22Rv1 (cell line): ENCODE measurements at regions not wholly inside any gene's neighbourhood (a gene's known extent, or its start where the extent isn't known, plus 50 kb on each side); places are given as distances from the start of the nearest gene placed in this dataset.

Experiments
- H3K27ac ChIP-seq: fragments of 450-650 bp; 2 replicates; pipeline ENCODE4 v1.5.1; 2017
- ZFX ChIP-seq: fragments of 450-650 bp; IDR thresholded peaks from 2 replicates; pipeline ENCODE4 v1.6.1; 2017; ENCODE audit warnings: antibody characterized with exemption, borderline replicate concordance
- TF ChIP-seq, protein P1 (sequence below): fragments of 450-650 bp; IDR thresholded peaks from 2 replicates; pipeline ENCODE4 v1.5.1; 2017; ENCODE audit warnings: mild to moderate bottlenecking

DNA sequence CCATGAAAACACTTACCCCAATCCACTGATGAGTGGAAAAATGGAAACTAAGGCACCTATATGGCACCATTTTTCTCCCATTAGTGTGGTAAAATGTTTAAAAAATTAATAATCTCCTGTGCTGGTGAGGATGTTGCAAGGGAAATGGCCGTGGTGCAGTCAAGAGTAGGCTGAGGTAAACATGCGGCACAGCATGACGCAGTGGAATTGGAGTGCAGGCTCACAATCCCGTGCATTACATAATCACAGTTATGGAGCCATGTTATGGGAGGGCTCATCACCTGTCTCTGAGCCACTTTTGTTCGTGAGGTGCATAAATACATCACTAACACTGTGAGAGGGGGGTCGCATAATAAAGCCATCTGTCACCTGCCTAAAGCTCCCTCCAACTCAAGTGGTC, 164.4 kb upstream of the XYLT1 start:
- TF ChIP-seq, protein P1, sequence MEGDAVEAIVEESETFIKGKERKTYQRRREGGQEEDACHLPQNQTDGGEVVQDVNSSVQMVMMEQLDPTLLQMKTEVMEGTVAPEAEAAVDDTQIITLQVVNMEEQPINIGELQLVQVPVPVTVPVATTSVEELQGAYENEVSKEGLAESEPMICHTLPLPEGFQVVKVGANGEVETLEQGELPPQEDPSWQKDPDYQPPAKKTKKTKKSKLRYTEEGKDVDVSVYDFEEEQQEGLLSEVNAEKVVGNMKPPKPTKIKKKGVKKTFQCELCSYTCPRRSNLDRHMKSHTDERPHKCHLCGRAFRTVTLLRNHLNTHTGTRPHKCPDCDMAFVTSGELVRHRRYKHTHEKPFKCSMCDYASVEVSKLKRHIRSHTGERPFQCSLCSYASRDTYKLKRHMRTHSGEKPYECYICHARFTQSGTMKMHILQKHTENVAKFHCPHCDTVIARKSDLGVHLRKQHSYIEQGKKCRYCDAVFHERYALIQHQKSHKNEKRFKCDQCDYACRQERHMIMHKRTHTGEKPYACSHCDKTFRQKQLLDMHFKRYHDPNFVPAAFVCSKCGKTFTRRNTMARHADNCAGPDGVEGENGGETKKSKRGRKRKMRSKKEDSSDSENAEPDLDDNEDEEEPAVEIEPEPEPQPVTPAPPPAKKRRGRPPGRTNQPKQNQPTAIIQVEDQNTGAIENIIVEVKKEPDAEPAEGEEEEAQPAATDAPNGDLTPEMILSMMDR, result no peak
- no peak for TF ChIP-seq ZFX
- no peak overlapping the region for H3K27ac ChIP-seq

DNA sequence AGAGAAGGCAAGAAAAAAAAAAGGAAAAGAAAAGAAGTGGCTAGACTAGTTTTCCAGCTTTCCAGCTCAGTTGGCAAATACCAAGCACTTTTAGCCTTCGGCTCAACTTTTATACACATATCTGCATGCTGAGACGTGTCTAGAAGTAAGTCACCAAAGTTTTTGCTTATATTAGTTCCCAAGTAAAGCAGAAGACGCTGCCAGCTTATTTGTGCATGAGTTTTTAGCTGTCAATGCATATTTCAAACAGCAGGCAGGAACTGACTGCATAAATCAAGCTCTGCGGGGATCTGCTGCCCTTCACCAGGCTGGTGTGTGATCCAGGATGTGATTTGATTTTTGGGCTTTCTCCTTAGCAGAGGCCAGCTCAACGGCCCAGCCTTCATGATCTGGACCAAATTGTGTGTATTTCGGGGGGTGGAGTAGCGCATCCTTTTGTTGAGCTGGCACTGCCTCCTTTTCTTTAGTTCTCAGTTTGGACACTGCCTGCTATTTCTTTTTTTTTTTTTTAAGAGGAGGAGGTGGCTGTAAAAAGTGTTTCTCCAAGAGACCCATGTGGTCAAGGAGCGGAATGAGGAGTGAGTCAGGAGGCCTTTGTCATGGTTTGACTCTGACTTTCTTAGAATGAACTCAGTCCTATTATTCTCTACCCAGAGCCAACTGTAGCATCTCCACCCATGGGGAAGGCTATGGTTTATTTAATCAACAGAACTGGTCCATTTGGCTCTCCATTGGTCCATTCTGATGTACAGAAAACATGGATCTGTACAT, 162.6 kb upstream of the XYLT1 start:
- H3K27ac ChIP-seq, result no peak overlapping the region
- TF ChIP-seq, protein P1, result no peak
- no peak for TF ChIP-seq ZFX

DNA sequence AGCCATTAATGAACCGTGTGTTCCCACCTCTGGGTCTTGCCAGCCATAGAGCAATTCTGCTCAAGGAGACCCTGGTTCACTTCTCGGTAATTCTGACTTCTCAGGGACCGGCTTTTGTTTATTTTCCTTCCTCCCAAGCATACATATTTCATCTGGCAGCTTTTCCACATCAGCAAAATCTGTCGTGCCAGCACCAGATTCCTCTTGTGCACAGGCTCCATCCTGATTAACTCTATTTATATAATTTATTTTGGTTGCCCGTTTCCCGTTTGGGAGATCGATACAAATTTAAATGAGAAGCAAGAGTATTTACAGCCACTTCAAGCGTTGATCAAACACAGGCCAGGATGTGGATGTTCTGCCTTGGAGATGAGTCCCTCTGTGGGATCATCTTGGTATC, 161.9 kb upstream of the XYLT1 start:
- TF ChIP-seq ZFX, result no peak
- TF ChIP-seq, protein P1, result no peak
- H3K27ac ChIP-seq, result no peak overlapping the region

DNA sequence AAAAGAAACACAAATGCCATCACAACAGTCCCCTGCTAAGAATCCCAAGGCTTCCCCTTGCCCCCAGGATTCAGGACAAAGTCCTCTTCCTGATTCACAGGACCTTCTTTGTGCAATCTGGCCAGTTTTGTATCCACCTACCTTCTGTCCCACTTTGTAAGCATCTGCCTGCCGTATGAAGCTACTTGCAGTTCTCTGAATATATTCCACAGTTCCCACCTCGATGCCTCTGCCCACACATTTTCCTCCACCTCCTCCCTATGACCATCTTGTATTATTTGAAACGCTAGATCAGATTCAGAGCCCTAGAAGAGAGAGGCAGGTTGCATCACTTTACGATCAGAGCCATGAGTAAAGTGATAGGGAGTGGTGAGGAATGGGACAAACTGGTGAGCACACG, 159.2 kb upstream of the XYLT1 start:
- TF ChIP-seq, protein P1, result no peak
- no peak overlapping the region for H3K27ac ChIP-seq

DNA sequence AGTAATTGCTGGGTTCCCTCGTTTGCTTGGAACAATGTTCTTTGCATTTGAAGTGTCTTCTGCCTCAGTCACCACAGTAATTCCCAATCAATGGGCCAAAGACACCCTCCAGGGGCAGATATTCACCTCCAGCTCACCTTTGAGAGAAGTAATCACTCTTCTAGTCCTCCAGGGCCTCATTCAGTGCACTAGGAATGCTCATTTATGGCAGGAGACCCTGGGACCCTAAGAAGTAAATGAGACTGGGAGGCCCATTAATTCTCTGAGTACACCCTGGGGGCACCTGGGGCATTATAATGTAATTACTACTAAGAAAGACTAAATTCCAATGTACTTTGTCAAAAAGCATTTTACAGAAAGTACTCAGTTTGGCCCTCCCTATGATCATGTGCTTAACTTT, 158.2 kb upstream of the XYLT1 start:
- H3K27ac ChIP-seq, result no peak overlapping the region
- TF ChIP-seq ZFX, result no peak
- TF ChIP-seq, protein P1, result no peak

DNA sequence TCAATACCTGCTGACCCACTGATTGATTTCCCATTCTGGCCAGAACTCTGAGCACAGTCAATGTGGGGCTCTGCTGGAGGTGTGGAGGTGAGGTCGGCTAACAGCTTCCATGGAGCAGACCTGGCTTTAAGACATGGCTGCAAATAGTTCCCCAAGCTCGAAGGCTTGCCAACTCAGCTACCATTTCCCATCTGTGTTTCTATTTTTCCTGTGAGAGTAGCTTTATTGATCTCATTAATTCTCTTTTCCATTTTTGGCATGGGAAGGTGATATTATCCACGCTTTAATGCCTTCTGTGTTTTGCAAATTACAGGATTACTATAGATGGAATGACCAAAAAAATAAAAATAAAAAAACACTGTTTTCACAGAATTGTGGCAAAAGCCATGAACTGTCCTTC, 151.6 kb upstream of the XYLT1 start:
- TF ChIP-seq, protein P1, result no peak
- TF ChIP-seq ZFX, result no peak
- no peak overlapping the region for H3K27ac ChIP-seq

DNA sequence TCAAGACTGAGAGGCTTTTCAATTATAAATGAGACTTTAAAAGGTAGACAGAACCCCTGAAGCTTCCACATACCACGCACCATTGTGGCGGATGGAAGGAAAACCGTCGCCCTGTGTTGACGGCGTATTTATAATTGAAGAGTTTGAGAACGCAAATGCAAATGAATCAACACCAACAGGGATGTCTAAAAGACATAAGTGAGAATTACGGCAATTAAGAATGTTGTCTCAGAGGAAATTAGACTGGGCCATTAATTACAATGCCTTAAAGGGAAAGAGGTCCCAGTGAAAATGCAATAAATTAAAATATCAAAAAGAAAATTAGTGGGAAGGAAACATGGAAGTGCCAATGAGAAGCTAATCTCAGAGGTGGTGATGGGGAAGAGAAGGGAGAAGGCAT, 148.5 kb upstream of the XYLT1 start:
- no peak for TF ChIP-seq ZFX
- TF ChIP-seq, protein P1, result no peak
- no peak overlapping the region for H3K27ac ChIP-seq
